ENCODE measurements at regions not wholly inside any gene's neighbourhood (a gene's known extent, or its start where the extent isn't known, plus 50 kb on each side); places are given as distances from the start of the nearest gene placed in this dataset.

DNA sequence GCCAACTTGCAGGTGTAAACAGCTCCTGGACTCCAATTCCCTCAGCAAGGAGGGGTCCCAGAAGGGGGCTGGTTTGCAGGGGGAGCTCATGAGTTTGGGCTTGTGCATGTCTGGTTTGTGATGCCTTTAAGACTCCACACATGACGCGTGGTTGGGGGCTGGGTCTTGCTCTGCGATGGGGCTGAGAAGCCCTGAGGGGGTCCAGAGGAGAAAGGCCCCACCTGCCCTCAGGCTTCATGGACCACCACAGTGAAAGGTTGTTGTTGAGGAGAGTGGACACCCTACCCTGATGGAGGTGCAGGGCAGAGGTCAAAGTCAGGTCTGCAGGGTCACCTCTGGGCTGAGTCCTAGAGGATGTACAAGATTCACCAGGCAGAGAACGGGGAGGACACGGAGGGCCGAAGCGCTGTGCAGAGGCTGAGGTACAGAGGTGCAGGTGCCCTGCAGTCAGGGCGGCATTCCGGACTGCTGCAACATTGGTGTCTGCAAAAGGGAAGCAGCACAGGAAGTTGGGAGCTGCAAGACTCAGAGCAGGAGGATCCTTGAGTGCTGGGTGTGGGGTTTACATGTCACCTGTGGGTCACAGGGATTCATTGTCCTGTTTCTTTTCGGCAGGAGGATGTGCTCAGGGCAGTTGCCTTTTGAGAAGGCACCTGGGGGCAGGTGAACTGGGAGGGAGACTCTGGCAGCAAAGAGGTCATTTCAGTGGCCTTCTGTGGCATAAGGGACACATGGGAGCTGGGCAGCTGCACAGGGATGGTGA is 399.4 kb downstream of the PTPRU start:
- no peaks in the 10 kb centered on the region for H3K36me3 ChIP-seq (ENCODE audit: control insufficient read depth in 4 of 4, insufficient read depth in 4 of 4, low read length in 4 of 4)
- H3K9me3 ChIP-seq (ENCODE audit: control insufficient read depth in 4 of 4, insufficient read depth in 3 of 4, low read length in 3 of 4), result no peaks in the 10 kb centered on the region
- no peak overlapping the region for H3K9ac ChIP-seq (ENCODE audit: insufficient read depth in 1 of 2, low read length in 2 of 2)
- WGBS, 2 donors, result 78 to 88% methylated on average over 10 of the region's 10 CpGs
- TF ChIP-seq, protein P1, sequence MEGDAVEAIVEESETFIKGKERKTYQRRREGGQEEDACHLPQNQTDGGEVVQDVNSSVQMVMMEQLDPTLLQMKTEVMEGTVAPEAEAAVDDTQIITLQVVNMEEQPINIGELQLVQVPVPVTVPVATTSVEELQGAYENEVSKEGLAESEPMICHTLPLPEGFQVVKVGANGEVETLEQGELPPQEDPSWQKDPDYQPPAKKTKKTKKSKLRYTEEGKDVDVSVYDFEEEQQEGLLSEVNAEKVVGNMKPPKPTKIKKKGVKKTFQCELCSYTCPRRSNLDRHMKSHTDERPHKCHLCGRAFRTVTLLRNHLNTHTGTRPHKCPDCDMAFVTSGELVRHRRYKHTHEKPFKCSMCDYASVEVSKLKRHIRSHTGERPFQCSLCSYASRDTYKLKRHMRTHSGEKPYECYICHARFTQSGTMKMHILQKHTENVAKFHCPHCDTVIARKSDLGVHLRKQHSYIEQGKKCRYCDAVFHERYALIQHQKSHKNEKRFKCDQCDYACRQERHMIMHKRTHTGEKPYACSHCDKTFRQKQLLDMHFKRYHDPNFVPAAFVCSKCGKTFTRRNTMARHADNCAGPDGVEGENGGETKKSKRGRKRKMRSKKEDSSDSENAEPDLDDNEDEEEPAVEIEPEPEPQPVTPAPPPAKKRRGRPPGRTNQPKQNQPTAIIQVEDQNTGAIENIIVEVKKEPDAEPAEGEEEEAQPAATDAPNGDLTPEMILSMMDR (IDR thresholded peaks at IDR 0.05; ENCODE audit: control extremely low read depth, extremely low read depth), result no peak
- peaks cover 0 to 15% (median 0%) of the 10 kb centered on the region in 5 donors for H3K4me1 ChIP-seq (ENCODE audit: control insufficient read depth in 5 of 5, insufficient read depth in 5 of 5, low read length in 5 of 5)
- ATAC-seq (ENCODE audit: insufficient read depth, low FRiP score) (no peak), DNase-seq (no peak)
- no peaks in the 10 kb centered on the region for H3K27me3 ChIP-seq (ENCODE audit: control insufficient read depth in 3 of 3, insufficient read depth in 3 of 3, low read length in 2 of 3)
- no peak overlapping the region for H3K27ac ChIP-seq (ENCODE audit: low read depth in 1 of 2, low read length in 1 of 2)
- H3K4me3 ChIP-seq, result no peak overlapping the region

DNA sequence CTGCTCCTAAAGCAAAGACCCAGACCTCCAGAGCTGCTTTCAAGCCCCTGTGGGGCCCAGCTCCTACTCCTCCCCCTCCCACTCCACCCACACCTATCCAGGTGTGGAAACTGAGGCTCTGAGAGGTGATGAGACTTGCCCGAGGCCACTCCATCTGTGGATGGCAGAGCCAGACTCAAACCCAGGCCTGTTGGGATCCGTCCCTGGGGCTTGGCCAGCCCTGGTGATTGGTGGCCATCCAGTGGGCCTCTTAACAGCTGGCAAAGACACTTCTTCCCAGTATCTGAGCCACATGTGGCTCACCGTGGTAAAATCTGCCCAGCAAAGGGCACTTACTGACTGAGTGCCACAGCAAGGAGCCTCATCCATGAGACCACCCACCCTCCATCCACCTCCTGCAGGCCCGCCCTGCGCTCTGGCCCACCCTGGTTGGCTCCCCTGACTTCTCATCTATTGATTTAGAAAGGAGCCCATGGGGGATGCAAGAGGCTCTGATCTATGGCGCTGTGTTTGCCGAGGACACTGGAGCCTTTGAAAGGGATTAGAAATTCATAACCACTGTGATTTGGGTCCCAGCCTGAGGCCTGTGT is 398.5 kb downstream of the PTPRU start:
- no peak overlapping the region for H3K27ac ChIP-seq (ENCODE audit: low read depth in 1 of 2, low read length in 1 of 2)
- WGBS, 2 donors, result 89 to 95% methylated on average over 7 of the region's 7 CpGs
- no peak overlapping the region for H3K9ac ChIP-seq (ENCODE audit: insufficient read depth in 1 of 2, low read length in 2 of 2)
- DNase-seq, result no peak
- H3K4me3 ChIP-seq, result no peak overlapping the region
- no peak for ATAC-seq (ENCODE audit: insufficient read depth, low FRiP score)
- no peaks in the 10 kb centered on the region for H3K36me3 ChIP-seq (ENCODE audit: control insufficient read depth in 4 of 4, insufficient read depth in 4 of 4, low read length in 4 of 4)
- H3K9me3 ChIP-seq (ENCODE audit: control insufficient read depth in 4 of 4, insufficient read depth in 3 of 4, low read length in 3 of 4), result no peaks in the 10 kb centered on the region
- TF ChIP-seq, protein P1 (IDR thresholded peaks at IDR 0.05; ENCODE audit: control extremely low read depth, extremely low read depth), result no peak
- H3K4me1 ChIP-seq (ENCODE audit: control insufficient read depth in 5 of 5, insufficient read depth in 5 of 5, low read length in 5 of 5), result peaks cover 0 to 15% (median 0%) of the 10 kb centered on the region in 5 donors
- H3K27me3 ChIP-seq (ENCODE audit: control insufficient read depth in 3 of 3, insufficient read depth in 3 of 3, low read length in 2 of 3), result no peaks in the 10 kb centered on the region

DNA sequence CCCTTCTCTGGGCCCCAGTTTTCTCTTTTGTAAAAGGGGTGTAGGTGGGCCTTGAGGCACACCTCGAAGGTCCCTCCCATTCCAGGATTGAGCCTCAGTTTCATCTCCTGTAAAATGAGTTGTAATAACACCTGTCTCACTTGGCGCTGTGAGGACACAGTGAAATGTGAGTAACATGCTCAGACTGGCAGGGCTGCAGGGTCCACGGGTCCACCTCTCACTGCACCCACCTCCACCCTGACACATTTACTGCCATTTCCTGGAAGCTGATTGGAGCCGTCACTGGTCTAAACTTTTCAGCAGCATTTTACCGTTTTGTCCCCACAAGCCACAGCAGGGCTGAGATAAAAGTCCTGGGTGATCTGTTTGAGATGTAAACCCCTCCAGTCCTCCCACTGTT is 398.0 kb downstream of the PTPRU start:
- 60 to 63% methylated on average over 5 of the region's 5 CpGs for WGBS, 2 donors
- Histone ChIP-seq H3K27ac (ENCODE audit: low read depth in 1 of 2, low read length in 1 of 2) (no peak overlapping the region), H3K36me3 (ENCODE audit: control insufficient read depth in 4 of 4, insufficient read depth in 4 of 4, low read length in 4 of 4) (no peaks in the 10 kb centered on the region), H3K27me3 (ENCODE audit: control insufficient read depth in 3 of 3, insufficient read depth in 3 of 3, low read length in 2 of 3) (no peaks in the 10 kb centered on the region), H3K4me1 (ENCODE audit: control insufficient read depth in 5 of 5, insufficient read depth in 5 of 5, low read length in 5 of 5) (peaks cover 0 to 15% (median 0%) of the 10 kb centered on the region in 5 donors), H3K4me3 (no peak overlapping the region), H3K9me3 (ENCODE audit: control insufficient read depth in 4 of 4, insufficient read depth in 3 of 4, low read length in 3 of 4) (no peaks in the 10 kb centered on the region), H3K9ac (ENCODE audit: insufficient read depth in 1 of 2, low read length in 2 of 2) (no peak overlapping the region)
- TF ChIP-seq, protein P1 (IDR thresholded peaks at IDR 0.05; ENCODE audit: control extremely low read depth, extremely low read depth), result no peak
- no peak for ATAC-seq (ENCODE audit: insufficient read depth, low FRiP score)
- no peak for DNase-seq
